Activated CD4-positive, alpha-beta T cell treated with anti-CD3 and anti-CD28 coated beads, Interleukin-2, amount 10 ng/mL, durations not matched to agents 7 days and 5 days (primary cell): ENCODE measurements at regions not wholly inside any gene's neighbourhood (a gene's known extent, or its start where the extent isn't known, plus 50 kb on each side); places are given as distances from the start of the nearest gene placed in this dataset.
"Not testable (repeated sequence)": the region's sequence is repeated elsewhere in the genome, so short reads cannot be mapped to it uniquely, and the experiment has no call there.

Experiments
- CTCF ChIA-PET: fragments of 350-600 bp; sonication (Branson Sonifier 250); formaldehyde crosslinking; loops from one replicate; lab custom pipeline; 2021; ENCODE audit warnings: antibody characterized with exemption; lab: Charles Lee
- POLR2A ChIA-PET: fragments of 350-600 bp; sonication (Branson Sonifier 250); formaldehyde crosslinking; loops from one replicate; lab custom pipeline; 2021; ENCODE audit warnings: antibody characterized with exemption; lab: Charles Lee
- DNase-seq: peaks from one replicate; pipeline ENCODE4 v3.0.0-alpha.2; 2020
- H3K27ac Mint-ChIP-seq: one replicate; pipeline ENCODE4 v1.8.0; 2021; ENCODE audit warnings: mild to moderate bottlenecking, moderate library complexity, mixed read lengths
- H3K27me3 Mint-ChIP-seq: one replicate; pipeline ENCODE4 v1.8.0; 2021; ENCODE audit warnings: mixed read lengths
- H3K36me3 Mint-ChIP-seq: one replicate; pipeline ENCODE4 v1.8.0; 2021; ENCODE audit warnings: low read depth, mixed read lengths
- H3K4me1 Mint-ChIP-seq: one replicate; pipeline ENCODE4 v1.8.0; 2021; ENCODE audit warnings: mixed read lengths
- H3K4me3 Mint-ChIP-seq: one replicate; pipeline ENCODE4 v1.8.0; 2021; ENCODE audit warnings: mild to moderate bottlenecking, moderate library complexity, mixed read lengths
- H3K9me3 Mint-ChIP-seq: one replicate; pipeline ENCODE4 v1.8.0; 2021; ENCODE audit warnings: mixed read lengths

DNA sequence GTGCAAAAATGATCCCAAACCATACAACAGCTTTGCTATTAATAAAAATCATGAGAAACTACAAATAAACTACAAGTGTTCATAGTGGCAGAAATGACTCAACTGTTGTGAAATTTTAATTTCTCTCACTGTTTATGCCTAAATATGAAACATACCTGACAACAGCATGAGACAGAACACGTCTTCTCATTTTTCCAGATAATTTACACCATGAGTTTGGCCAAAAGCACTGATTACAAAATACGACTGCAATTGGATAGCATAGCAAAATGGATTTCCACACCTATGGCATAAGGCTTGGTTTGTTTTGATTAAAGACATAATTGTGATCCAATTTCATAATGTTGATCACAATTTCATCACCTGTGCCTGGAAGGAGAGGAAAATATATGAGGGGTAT lies 608.6 kb downstream of the GATA3 start:
- no peaks in the 10 kb centered on the region for H3K36me3 Mint-ChIP-seq
- no peaks in the 10 kb centered on the region for H3K4me1 Mint-ChIP-seq
- peaks cover 5% of the 10 kb centered on the region for H3K27me3 Mint-ChIP-seq
- CTCF ChIA-PET = no interaction called here
- no peaks in the 10 kb centered on the region for H3K9me3 Mint-ChIP-seq
- no peak overlapping the region for H3K27ac Mint-ChIP-seq
- POLR2A ChIA-PET = no interaction called here
- no peak for DNase-seq
- no peak overlapping the region for H3K4me3 Mint-ChIP-seq

DNA sequence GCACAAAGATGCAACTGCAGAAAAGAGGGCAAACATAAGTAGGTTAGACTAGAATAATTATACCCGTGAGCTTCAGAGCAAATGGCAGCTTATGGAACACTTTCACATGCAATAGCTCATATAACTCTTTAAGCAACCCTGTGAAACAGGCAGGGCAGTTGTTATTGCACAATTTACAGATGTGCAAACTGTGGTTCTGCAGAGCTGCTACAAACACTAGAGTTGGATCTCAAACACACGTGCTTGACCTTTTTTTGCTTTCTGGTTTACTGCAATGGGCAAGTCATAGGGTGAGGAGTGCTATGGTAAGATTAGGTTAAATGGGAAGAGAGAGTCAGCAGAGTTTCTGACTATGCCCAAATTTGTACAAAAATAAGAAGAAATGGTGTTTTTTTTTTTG lies 610.8 kb downstream of the GATA3 start:
- no peaks in the 10 kb centered on the region for H3K4me1 Mint-ChIP-seq
- POLR2A ChIA-PET = interaction anchor here (0.7 kb wide), 1 partner anchor 16 kb away, joined by 3 read pairs; no protein-coding TSS in a partner anchor
- H3K4me3 Mint-ChIP-seq = no peak overlapping the region
- H3K36me3 Mint-ChIP-seq = no peaks in the 10 kb centered on the region
- CTCF ChIA-PET = interaction anchor here (0.7 kb wide), 1 partner anchor 1411 kb away, joined by 3 read pairs; no protein-coding TSS in a partner anchor
- no peak for DNase-seq
- peaks cover 3% of the 10 kb centered on the region for H3K9me3 Mint-ChIP-seq
- H3K27me3 Mint-ChIP-seq = peaks cover 4% of the 10 kb centered on the region
- no peak overlapping the region for H3K27ac Mint-ChIP-seq

DNA sequence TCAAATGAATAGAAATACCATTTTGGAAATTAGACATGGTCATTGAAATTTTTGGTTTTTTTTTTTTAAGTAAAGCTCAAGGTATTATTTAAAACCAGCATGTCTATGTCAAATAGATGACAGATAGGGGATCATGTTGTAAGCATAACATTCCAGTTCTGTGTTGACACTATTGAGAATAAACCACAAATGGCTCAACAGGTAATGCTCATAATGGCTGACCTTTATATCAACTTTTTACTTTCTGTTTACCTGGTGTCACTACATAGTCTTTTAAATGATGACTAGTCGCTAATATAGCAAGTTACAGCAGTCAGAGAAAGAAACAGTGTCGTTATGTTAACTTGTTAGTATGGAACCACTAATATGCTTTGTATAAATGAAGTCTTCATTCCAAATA lies 616.0 kb downstream of the GATA3 start:
- Mint-ChIP-seq H3K4me1 (no peaks in the 10 kb centered on the region), H3K9me3 (peaks cover 3% of the 10 kb centered on the region), H3K27ac (no peak overlapping the region), H3K27me3 (peaks cover 6% of the 10 kb centered on the region), H3K36me3 (no peaks in the 10 kb centered on the region), H3K4me3 (no peak overlapping the region)
- no peak for DNase-seq
- CTCF ChIA-PET = no interaction called here
- POLR2A ChIA-PET = no interaction called here

DNA sequence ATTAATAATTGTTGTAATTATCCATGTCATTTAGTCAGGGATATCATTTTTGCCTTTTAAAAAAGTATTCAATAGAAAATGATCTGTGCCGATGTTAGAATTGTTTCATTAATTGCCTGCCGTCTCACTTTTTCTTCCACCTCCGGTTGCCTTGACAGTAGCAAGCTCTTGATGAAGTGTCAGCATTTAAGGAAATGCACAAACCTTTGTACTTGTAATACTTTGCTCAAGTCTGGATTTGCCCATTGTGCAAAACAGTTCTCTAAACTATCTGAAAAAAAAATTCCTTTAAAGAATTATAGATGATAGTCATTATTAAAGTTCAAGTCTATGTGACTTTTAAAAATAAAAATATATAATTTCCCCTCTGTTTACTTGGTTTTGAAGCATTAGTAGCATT lies 619.7 kb downstream of the GATA3 start:
- POLR2A ChIA-PET = no interaction called here
- CTCF ChIA-PET = no interaction called here
- no peaks in the 10 kb centered on the region for H3K4me1 Mint-ChIP-seq

DNA sequence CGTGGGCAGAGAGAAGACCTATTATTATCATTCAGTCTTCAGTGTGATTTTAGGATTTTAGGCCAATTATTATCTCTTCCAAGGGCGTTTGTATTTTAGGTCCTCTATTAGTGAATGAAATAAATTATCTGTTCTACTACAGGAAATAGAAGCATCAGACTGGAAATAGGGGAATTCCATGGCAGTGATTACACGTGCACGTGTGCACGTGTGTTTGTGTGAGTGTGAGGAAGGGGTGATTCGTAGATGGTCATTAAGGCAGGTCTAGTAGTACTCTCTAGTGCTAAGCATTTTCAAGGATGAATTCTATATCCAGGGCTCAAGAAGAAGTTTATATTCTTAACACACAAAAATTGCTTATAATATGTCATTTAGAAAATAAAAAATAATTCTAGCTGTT lies 623.2 kb downstream of the GATA3 start:
- CTCF ChIA-PET = no interaction called here
- no peak overlapping the region for H3K27ac Mint-ChIP-seq
- H3K9me3 Mint-ChIP-seq = no peaks in the 10 kb centered on the region
- POLR2A ChIA-PET = no interaction called here
- H3K4me3 Mint-ChIP-seq = no peak overlapping the region
- H3K4me1 Mint-ChIP-seq = no peaks in the 10 kb centered on the region
- H3K36me3 Mint-ChIP-seq = no peaks in the 10 kb centered on the region
- DNase-seq = no peak
- H3K27me3 Mint-ChIP-seq = no peaks in the 10 kb centered on the region

More for the DNA sequence above, 619.7 kb downstream of the GATA3 start:
- no peak overlapping the region for H3K4me3 Mint-ChIP-seq
- no peaks in the 10 kb centered on the region for H3K36me3 Mint-ChIP-seq
- no peak for DNase-seq
- no peaks in the 10 kb centered on the region for H3K9me3 Mint-ChIP-seq
- peaks cover 3% of the 10 kb centered on the region for H3K27me3 Mint-ChIP-seq
- no peak overlapping the region for H3K27ac Mint-ChIP-seq

DNA sequence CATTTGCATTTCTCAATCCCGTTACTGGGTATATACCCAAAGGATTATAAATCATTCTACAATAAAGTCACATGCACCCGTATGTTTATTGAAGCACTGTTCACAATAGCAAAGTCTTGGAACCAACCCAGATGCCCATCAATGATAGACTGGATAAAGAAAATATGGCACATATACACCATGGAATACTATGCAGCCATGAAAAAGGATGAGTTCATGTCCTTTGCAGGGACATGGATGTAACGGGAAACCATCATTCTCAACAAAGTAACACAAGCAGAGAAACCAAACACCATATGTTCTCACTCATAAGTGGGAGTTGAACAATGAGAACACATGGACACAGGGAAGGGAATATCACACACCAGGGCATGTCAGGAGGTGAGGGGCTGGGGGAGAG lies 630.4 kb downstream of the GATA3 start:
- H3K4me3 Mint-ChIP-seq, H3K27me3 Mint-ChIP-seq, DNase-seq, POLR2A ChIA-PET, H3K4me1 Mint-ChIP-seq, H3K9me3 Mint-ChIP-seq, H3K36me3 Mint-ChIP-seq, CTCF ChIA-PET: not testable (repeated sequence)
- peak overlapping the region; percentile 7 for H3K27ac Mint-ChIP-seq

DNA sequence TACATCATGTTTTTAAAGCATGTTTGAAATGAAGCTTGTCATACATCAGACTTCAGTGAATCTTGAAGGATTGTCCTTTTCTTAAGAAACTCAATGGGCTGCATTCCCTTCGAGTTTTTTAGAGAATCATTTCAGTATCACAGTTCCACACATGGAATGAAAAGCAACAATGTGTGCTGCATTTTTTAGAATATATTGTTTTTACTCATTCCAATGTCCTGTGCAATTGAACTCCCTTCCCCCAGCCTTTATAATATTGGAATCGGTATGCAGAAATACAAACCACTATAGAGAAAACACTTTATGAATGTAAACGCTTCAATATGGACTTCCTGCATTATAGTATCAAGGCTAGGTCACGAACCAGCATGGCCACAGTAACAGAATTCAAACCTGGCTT lies 634.4 kb downstream of the GATA3 start:
- H3K4me3 Mint-ChIP-seq = no peak overlapping the region
- no peaks in the 10 kb centered on the region for H3K4me1 Mint-ChIP-seq
- peaks cover 1% of the 10 kb centered on the region for H3K27me3 Mint-ChIP-seq
- H3K27ac Mint-ChIP-seq = no peak overlapping the region
- ChIA-PET CTCF (no interaction called here), POLR2A (no interaction called here)
- DNase-seq = no peak
- peaks cover 5% of the 10 kb centered on the region for H3K9me3 Mint-ChIP-seq
- no peaks in the 10 kb centered on the region for H3K36me3 Mint-ChIP-seq

DNA sequence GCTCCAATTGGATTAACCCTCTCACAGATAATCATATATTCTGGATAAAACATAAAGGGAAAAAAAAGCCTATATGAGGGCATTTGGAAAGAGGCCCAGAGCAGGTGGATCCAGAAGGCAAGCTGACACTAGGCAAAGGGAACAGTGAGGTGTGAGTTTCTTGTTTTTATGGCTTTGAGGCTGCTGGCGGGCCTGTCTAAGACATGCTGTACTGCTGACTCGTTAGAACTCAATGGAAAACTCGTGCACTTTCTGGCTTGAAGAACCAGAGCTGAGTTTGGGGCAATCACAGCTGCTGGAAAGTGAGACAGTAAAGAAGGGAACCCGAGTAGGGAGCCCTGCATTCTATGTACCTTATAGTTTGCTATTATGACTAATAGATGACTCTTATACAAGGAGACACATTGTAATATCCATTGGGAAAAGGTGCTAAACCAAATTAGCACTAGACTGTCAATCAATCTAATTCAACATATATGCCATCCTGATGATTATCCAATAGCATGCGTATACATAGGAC lies 637.1 kb downstream of the GATA3 start:
- no peaks in the 10 kb centered on the region for H3K4me1 Mint-ChIP-seq
- H3K4me3 Mint-ChIP-seq = no peak overlapping the region
- H3K27ac Mint-ChIP-seq = no peak overlapping the region
- no peak for DNase-seq
- no peaks in the 10 kb centered on the region for H3K9me3 Mint-ChIP-seq
- no peaks in the 10 kb centered on the region for H3K27me3 Mint-ChIP-seq
- H3K36me3 Mint-ChIP-seq = no peaks in the 10 kb centered on the region
- POLR2A ChIA-PET = no interaction called here
- CTCF ChIA-PET = no interaction called here

DNA sequence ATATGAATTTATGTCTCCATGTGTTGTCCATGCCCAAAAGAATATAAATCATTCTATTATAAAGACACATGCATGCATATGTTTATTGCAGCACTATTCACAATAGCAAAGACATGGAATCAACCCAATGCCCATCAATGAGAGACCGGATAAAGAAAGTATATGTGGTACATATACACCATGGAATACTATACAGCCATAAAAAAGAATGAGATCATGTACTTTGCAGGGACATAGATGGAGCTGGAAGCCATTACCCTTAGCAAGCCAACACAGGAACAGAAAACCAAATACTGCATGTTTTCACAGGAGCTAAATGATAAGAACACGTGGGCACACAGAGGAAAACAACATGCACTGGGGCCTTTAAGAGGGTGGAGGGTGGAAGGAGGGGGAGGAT lies 639.1 kb downstream of the GATA3 start:
- POLR2A ChIA-PET, H3K4me1 Mint-ChIP-seq, H3K36me3 Mint-ChIP-seq, DNase-seq, CTCF ChIA-PET, H3K9me3 Mint-ChIP-seq, H3K4me3 Mint-ChIP-seq, H3K27ac Mint-ChIP-seq, H3K27me3 Mint-ChIP-seq: not testable (repeated sequence)

DNA sequence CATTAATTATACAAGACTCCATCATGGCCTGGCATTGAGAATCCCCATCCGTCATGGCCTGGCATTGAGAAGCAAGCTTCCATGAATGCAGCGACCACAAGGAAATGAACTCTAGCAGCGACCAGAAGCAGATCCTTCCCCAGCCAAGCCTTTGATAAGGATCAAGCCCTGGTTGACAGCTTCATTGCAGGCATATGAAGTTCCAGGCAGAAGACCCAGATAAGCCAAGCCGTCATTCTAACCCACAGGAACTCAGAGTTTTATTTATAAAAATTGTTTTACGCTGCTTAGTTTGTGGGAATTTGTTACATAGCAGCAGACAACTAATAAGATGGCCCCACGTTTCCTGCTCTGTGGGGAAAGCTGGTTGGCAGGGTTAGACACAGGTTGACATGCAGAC lies 642.3 kb downstream of the GATA3 start:
- Mint-ChIP-seq H3K4me1 (no peaks in the 10 kb centered on the region), H3K27ac (no peak overlapping the region), H3K36me3 (no peaks in the 10 kb centered on the region), H3K4me3 (no peak overlapping the region), H3K27me3 (no peaks in the 10 kb centered on the region), H3K9me3 (no peaks in the 10 kb centered on the region)
- DNase-seq = no peak
- POLR2A ChIA-PET = no interaction called here
- CTCF ChIA-PET = no interaction called here

DNA sequence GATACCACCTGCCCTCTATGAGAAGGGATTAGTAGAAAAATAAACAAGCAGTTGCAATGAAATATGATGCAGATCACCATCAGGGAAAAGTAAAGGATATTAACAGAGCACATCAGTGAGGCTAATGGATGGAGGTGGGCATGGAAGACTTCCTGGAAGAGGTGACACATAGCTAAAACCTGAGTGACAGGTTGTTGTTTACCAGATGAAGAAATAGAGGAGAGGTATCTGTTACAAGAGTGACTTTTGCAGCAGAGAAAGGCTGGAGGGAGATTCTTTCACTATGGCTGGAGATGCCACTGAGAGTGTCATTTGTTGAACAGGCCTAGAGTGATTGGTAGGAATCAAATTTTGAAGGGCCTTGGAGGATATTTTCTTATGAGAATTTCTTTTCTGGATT lies 646.2 kb downstream of the GATA3 start:
- H3K27ac Mint-ChIP-seq = no peak overlapping the region

DNA sequence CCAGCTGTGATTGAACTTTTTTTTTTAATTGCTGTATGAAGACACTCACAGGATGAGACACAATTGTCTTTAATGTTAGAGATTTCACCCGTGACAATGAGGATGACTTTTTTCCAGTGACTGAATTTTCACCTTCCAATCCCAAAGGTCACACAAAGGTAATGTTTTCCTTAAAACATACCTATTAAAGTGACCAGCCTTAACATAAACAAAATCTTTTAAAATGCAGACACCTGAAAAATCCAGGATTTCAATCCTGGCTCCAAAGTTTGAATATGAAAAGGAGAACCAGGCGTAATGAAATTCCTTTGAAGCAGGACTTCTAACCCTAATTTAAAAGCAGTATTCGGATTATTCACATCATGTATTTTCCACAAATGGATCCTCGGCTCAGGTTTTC lies 647.7 kb downstream of the GATA3 start:
- no peak overlapping the region for H3K4me3 Mint-ChIP-seq

More for the DNA sequence above, 646.2 kb downstream of the GATA3 start:
- H3K36me3 Mint-ChIP-seq = no peaks in the 10 kb centered on the region
- DNase-seq = no peak
- POLR2A ChIA-PET = no interaction called here
- no peaks in the 10 kb centered on the region for H3K27me3 Mint-ChIP-seq
- CTCF ChIA-PET = interaction anchor here (1.2 kb wide), 1 partner anchor 14 kb away, joined by 3 read pairs; no protein-coding TSS in a partner anchor
- no peak overlapping the region for H3K4me3 Mint-ChIP-seq
- H3K4me1 Mint-ChIP-seq = no peaks in the 10 kb centered on the region
- H3K9me3 Mint-ChIP-seq = no peaks in the 10 kb centered on the region

DNA sequence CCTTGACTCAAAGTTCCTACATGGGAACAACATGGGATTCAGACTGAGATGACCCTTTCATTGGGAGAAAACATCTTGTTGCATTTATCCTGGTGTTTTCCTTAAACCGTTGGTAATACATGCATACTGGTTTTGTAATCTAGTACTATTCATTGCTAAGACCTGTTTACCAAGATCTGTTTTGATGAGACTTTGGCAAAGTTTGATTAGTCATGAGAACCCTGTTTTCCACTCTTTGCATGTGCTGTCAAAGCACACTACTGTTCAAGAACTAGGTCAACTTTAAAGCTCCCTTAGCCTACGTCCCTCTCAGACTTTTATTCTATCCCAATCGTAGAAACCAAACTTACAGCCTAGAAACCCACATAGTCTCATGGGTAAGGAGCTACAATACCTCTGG lies 650.9 kb downstream of the GATA3 start:
- CTCF ChIA-PET = no interaction called here

More for the DNA sequence above, 647.7 kb downstream of the GATA3 start:
- Mint-ChIP-seq H3K4me1 (no peaks in the 10 kb centered on the region), H3K36me3 (no peaks in the 10 kb centered on the region), H3K27me3 (no peaks in the 10 kb centered on the region), H3K9me3 (no peaks in the 10 kb centered on the region), H3K27ac (no peak overlapping the region)
- POLR2A ChIA-PET = no interaction called here
- CTCF ChIA-PET = no interaction called here
- no peak for DNase-seq

DNA sequence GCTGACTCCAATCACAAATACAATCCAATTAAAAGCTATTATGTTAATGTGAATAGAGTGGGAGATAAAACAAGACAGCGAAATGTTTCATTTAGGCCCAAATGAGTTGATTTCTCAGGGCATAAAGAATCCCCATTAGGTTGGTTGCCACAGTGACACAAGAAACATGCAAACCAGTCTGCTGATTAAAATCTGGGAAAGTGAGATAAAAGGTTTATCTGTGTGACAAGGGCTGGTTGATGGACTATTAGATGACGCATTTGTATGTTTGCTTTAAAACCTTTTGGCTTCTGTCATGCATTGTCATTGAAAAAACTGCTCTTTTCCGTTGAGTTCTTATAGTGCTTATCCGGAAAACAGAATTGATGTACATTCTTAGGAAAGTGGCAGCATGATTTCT lies 658.2 kb downstream of the GATA3 start:
- no peak for DNase-seq
- no peaks in the 10 kb centered on the region for H3K36me3 Mint-ChIP-seq
- peaks cover 2% of the 10 kb centered on the region for H3K9me3 Mint-ChIP-seq
- no peaks in the 10 kb centered on the region for H3K4me1 Mint-ChIP-seq
- H3K27me3 Mint-ChIP-seq = peaks cover 3% of the 10 kb centered on the region
- H3K27ac Mint-ChIP-seq = no peak overlapping the region
- CTCF ChIA-PET = no interaction called here
- POLR2A ChIA-PET = no interaction called here
- H3K4me3 Mint-ChIP-seq = no peak overlapping the region

More for the DNA sequence above, 650.9 kb downstream of the GATA3 start:
- Mint-ChIP-seq H3K27ac (no peak overlapping the region), H3K27me3 (peaks cover 3% of the 10 kb centered on the region), H3K9me3 (no peaks in the 10 kb centered on the region), H3K36me3 (no peaks in the 10 kb centered on the region), H3K4me1 (no peaks in the 10 kb centered on the region), H3K4me3 (no peak overlapping the region)
- no peak for DNase-seq
- POLR2A ChIA-PET = no interaction called here
